Ectodermal cell (in vitro differentiated cells): ENCODE measurements at regions not wholly inside any gene's neighbourhood (a gene's known extent, or its start where the extent isn't known, plus 50 kb on each side); places are given as distances from the start of the nearest gene placed in this dataset.

Experiments used
- H3K27ac ChIP-seq: 2 replicates; pipeline ENCODE4 v1.7.0; 2013; ENCODE audit warnings: mild to moderate bottlenecking, low read depth, low read length; ENCODE audit not compliant: insufficient read depth, poor library complexity, severe bottlenecking
- H3K27me3 ChIP-seq: 2 replicates; pipeline ENCODE4 v1.7.0; 2013; ENCODE audit warnings: mild to moderate bottlenecking, low read length; ENCODE audit not compliant: insufficient read depth, control insufficient read depth, poor library complexity, severe bottlenecking
- H3K36me3 ChIP-seq: one replicate; pipeline ENCODE4 v1.7.0; 2013; ENCODE audit warnings: low read length; ENCODE audit not compliant: control insufficient read depth, insufficient read depth
- H3K4me1 ChIP-seq: one replicate; pipeline ENCODE4 v1.7.0; 2013; ENCODE audit warnings: low read length; ENCODE audit not compliant: control insufficient read depth, insufficient read depth
- H3K4me3 ChIP-seq: 2 replicates; pipeline ENCODE4 v1.7.0; 2013; ENCODE audit warnings: low read depth, low read length, control low read depth; ENCODE audit not compliant: insufficient read depth
- H3K9me3 ChIP-seq: 2 replicates; pipeline ENCODE4 v1.7.0; 2013; ENCODE audit warnings: mild to moderate bottlenecking, low read length, moderate library complexity; ENCODE audit not compliant: control insufficient read depth
- WGBS, 2 experiments: methylation state at CpG; one replicate each; pipeline ENCODE4 v1.1.7; 2013; ENCODE audit warnings: missing lambda C conversion rate in 2 of 2; 5-methylcytosine and 5-hydroxymethylcytosine counted together

- no peaks in the 10 kb centered on the region for H3K9me3 ChIP-seq
- no peak overlapping the region for H3K4me3 ChIP-seq
- WGBS, 2 experiments = 84 to 98% methylated on average over 2 of the region's 2 CpGs
- no peaks in the 10 kb centered on the region for H3K36me3 ChIP-seq
- H3K4me1 ChIP-seq = no peaks in the 10 kb centered on the region
- H3K27me3 ChIP-seq = no peaks in the 10 kb centered on the region
- H3K27ac ChIP-seq = no peak overlapping the region
These were observed 325.0 kb upstream of the UBE2E3 start for GRCh38 chr2:180655393-180655792.

- Histone ChIP-seq H3K27ac (no peak overlapping the region), H3K4me1 (no peaks in the 10 kb centered on the region), H3K27me3 (no peaks in the 10 kb centered on the region), H3K36me3 (no peaks in the 10 kb centered on the region), H3K9me3 (no peaks in the 10 kb centered on the region), H3K4me3 (no peak overlapping the region)
These were observed 326.9 kb upstream of the UBE2E3 start for GRCh38 chr2:180653481-180653880.

GRCh38 chr2:180652794-180653193 is 327.6 kb upstream of the UBE2E3 start:
- H3K36me3 ChIP-seq = no peaks in the 10 kb centered on the region

GRCh38 chr2:180651596-180651995 is 328.8 kb upstream of the UBE2E3 start:
- Histone ChIP-seq H3K9me3 (no peaks in the 10 kb centered on the region), H3K27ac (no peak overlapping the region), H3K36me3 (no peaks in the 10 kb centered on the region), H3K4me3 (no peak overlapping the region), H3K4me1 (no peaks in the 10 kb centered on the region), H3K27me3 (no peaks in the 10 kb centered on the region)
- 77 to 89% methylated on average over 5 to 8 of the region's 8 CpGs for WGBS, 2 experiments

More at GRCh38 chr2:180652794-180653193, 327.6 kb upstream of the UBE2E3 start:
- no peaks in the 10 kb centered on the region for H3K4me1 ChIP-seq
- no peak overlapping the region for H3K4me3 ChIP-seq
- no peaks in the 10 kb centered on the region for H3K9me3 ChIP-seq
- no peak overlapping the region for H3K27ac ChIP-seq
- no peaks in the 10 kb centered on the region for H3K27me3 ChIP-seq

- Histone ChIP-seq H3K9me3 (no peaks in the 10 kb centered on the region), H3K27ac (no peak overlapping the region), H3K27me3 (no peaks in the 10 kb centered on the region), H3K4me3 (no peak overlapping the region), H3K36me3 (no peaks in the 10 kb centered on the region), H3K4me1 (no peaks in the 10 kb centered on the region)
- WGBS, 2 experiments = 91 to 96% methylated on average over 3 of the region's 3 CpGs
These were observed 332.8 kb upstream of the UBE2E3 start for GRCh38 chr2:180647621-180648020.

GRCh38 chr2:180647221-180647620 is 333.2 kb upstream of the UBE2E3 start:
- H3K27me3 ChIP-seq = no peaks in the 10 kb centered on the region

GRCh38 chr2:180646756-180647155 is 333.6 kb upstream of the UBE2E3 start:
- no peak overlapping the region for H3K4me3 ChIP-seq
- no peaks in the 10 kb centered on the region for H3K27me3 ChIP-seq
- H3K9me3 ChIP-seq = no peaks in the 10 kb centered on the region
- WGBS, 2 experiments = 93 to 100% methylated on average over 2 of the region's 2 CpGs
- no peak overlapping the region for H3K27ac ChIP-seq
- H3K4me1 ChIP-seq = no peaks in the 10 kb centered on the region
- no peaks in the 10 kb centered on the region for H3K36me3 ChIP-seq

More at GRCh38 chr2:180647221-180647620, 333.2 kb upstream of the UBE2E3 start:
- no peak overlapping the region for H3K27ac ChIP-seq
- no peaks in the 10 kb centered on the region for H3K4me1 ChIP-seq
- no peaks in the 10 kb centered on the region for H3K9me3 ChIP-seq
- H3K36me3 ChIP-seq = no peaks in the 10 kb centered on the region
- H3K4me3 ChIP-seq = no peak overlapping the region

GRCh38 chr2:180644709-180645108 is 335.7 kb upstream of the UBE2E3 start:
- Histone ChIP-seq H3K4me3 (no peak overlapping the region), H3K9me3 (no peaks in the 10 kb centered on the region), H3K36me3 (no peaks in the 10 kb centered on the region), H3K4me1 (no peaks in the 10 kb centered on the region), H3K27me3 (no peaks in the 10 kb centered on the region), H3K27ac (no peak overlapping the region)
- WGBS, 2 experiments = 74% methylated on average over 1 of the region's 2 CpGs; no CpG with 5 or more reads in 1 of the 2 experiments

GRCh38 chr2:180630756-180631155 is 349.6 kb upstream of the UBE2E3 start:
- no peaks in the 10 kb centered on the region for H3K9me3 ChIP-seq
- WGBS, 2 experiments = 89 to 92% methylated on average over 1 to 2 of the region's 2 CpGs
- no peaks in the 10 kb centered on the region for H3K27me3 ChIP-seq
- H3K4me3 ChIP-seq = no peak overlapping the region
- no peaks in the 10 kb centered on the region for H3K36me3 ChIP-seq
- H3K4me1 ChIP-seq = no peaks in the 10 kb centered on the region
- H3K27ac ChIP-seq = no peak overlapping the region

- Histone ChIP-seq H3K4me1 (no peaks in the 10 kb centered on the region), H3K27ac (no peak overlapping the region), H3K9me3 (no peaks in the 10 kb centered on the region), H3K27me3 (no peaks in the 10 kb centered on the region), H3K36me3 (no peaks in the 10 kb centered on the region), H3K4me3 (no peak overlapping the region)
- WGBS, 2 experiments = 96 to 100% methylated on average over 4 of the region's 4 CpGs
These were observed 355.2 kb upstream of the UBE2E3 start for GRCh38 chr2:180625006-180625844.
